ENCODE measurements at regions not wholly inside any gene's neighbourhood (a gene's known extent, or its start where the extent isn't known, plus 50 kb on each side); places are given as distances from the start of the nearest gene placed in this dataset.

DNA sequence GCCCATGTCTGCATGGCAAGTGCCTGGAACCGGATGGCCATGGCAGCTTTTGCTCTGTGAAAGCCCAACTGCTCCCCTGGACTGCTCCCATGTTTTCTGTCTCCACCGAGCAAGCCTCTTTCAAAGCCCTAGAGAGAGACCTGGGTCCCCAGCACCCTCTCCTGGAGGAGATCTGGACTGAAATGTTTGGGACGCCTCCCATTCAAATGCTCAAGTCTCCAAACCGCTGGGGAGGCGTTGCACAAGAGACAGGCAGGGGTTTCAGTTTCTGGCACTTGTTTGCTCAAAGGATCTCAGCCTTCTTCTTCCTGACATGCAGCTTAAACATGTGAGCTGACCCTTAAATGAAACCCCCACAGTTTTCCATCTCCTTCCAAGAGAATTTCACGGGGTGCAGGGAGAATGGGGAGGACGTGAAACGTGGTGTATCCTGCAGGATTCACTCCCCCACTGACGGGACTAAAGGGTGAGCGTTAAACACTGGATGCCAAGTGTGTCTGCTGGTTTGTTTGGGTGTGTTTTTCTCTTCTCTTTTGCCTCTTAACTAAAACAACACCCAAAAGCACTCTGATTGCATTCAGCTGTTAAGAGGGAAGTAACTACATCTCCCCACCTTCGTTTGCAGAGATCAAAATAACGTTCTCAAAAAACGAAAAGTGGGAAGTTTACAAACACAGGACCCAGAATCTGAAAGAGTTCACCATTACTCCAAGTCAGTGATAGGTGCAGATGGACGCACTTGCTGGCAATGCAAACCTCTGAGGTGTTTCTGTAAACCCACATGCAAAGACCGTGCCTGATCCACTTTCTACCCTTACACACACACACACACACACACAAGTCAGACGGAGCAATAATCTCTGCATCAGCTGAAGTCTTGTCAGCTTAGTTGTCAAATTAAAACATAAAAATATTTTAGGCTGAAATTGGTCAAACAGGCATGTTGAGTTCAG lies 256.9 kb downstream of the C16orf95 start:
- no peak for DNase-seq

GRCh38 chr16:87061243-87061920 lies 255.8 kb downstream of the C16orf95 start:
- no peak for DNase-seq

- DNase-seq, result peak; percentile 14
These were observed 254.4 kb downstream of the C16orf95 start for GRCh38 chr16:87062569-87063442.

- DNase-seq, result no peak
These were observed 253.6 kb downstream of the C16orf95 start for GRCh38 chr16:87063543-87063942.

GRCh38 chr16:87064731-87065445 lies 252.3 kb downstream of the C16orf95 start:
- no peak for DNase-seq

- DNase-seq, result no peak
These were observed 251.6 kb downstream of the C16orf95 start for GRCh38 chr16:87065446-87066132.

DNA sequence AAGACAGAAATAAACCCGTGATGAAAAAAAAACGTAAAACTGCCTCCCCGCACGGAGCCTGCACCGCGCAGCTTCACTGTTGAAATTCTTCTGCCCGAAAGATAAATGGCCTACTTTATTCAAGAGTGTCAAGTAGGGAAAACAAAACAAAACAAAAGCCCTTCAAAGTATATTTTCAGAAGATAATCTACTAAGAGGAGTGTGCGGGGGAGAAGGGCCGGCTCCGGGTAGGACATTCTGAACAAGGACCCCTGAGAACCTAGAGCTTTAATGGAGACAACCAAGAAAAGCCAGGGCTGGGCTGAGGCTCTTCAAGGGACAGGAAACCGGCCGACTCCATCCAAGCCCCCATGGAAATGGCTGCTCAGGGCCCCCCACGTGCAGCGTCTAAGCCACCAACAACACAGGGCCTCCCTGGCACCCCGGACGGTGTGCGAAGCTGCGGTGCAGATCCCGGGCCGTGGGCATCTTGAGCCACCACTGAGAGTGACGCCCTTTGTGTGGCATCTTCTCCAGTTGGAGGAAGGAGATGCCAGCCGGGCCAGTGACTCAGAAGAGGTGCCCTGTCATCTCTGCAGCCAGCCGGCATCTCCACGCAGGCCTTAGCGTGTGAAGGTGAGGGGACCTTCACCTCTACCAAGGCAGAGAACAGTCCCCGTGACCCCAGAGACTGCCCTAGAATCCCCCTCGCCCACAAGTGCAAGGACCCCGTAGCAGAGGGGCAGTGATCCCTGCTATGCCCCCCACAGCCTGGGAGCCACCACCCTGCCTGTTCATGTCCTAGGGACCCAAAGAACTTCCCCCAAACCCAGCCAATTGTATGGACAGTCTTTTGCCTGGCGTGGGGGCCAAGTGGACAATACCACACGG lies 250.8 kb downstream of the C16orf95 start:
- no peak for DNase-seq

GRCh38 chr16:87067003-87067556 lies 250.1 kb downstream of the C16orf95 start:
- DNase-seq, result no peak

DNA sequence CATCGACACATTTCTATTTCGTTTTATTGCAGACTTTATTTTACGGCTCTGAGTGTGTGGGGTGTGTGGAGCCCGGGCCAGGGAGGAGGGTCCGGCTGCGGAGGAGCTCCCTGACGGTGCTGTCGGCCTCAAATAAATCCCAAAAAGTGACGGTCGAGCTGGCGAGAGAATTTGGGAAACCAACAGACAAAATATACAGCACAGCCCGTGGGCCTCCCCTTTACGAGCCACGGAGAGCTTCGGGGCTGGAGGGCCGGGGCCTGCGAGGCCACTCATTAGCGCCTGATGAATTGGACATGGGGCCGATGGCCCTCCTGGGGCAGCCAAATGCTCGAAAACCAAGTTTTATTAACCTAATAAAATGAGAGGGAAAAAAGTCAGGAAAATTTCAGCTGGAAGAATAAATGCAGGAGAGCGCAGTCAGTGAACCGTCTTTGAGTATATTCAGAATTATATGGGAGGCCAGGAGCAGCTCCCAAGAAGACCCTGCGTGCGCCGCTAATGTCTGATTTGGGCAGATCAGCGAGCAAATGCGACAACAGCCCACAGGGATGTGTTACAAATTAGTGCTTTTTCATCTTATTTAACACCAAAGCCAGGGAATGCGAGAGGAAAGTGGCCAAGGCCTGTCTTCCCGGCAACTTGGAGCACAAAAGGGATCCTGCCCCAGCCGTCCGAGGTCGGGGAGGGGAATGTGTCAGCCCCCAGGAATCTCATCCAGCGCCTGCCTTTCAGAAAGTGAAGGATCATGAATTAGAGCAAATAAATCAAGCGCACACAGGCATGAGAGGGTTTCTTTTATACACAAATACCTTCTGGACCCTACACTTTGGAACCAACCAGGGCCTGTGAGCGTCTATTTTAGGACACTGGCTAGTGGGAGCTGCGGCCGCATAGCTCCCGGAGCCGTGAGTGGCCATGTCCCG lies 249.1 kb downstream of the C16orf95 start:
- DNase-seq, result no peak

- no peak for DNase-seq
These were observed 248.4 kb downstream of the C16orf95 start for GRCh38 chr16:87068762-87069150.

DNA sequence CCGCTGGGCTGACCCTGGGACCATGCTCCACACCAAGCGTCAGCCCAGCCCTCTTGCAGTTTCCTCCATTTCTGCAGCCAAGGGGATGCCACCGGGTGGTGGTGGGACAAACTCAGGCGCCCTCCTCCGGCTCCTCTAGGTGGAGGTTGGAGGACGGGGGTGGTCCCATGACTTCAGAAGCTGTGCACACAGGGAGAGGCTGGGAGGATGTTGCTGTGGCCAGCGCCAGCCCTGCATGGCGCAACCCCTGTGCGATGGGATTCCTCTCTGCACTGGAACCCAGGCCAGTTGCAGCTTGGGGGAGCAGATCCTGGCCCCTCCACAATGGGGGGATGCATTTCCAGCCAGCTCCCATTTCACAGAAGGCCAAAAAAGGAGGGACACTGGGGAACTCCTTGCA lies 246.5 kb downstream of the C16orf95 start:
- no peak for DNase-seq

GRCh38 chr16:87072101-87072500 lies 245.1 kb downstream of the C16orf95 start:
- DNase-seq, result no peak

DNA sequence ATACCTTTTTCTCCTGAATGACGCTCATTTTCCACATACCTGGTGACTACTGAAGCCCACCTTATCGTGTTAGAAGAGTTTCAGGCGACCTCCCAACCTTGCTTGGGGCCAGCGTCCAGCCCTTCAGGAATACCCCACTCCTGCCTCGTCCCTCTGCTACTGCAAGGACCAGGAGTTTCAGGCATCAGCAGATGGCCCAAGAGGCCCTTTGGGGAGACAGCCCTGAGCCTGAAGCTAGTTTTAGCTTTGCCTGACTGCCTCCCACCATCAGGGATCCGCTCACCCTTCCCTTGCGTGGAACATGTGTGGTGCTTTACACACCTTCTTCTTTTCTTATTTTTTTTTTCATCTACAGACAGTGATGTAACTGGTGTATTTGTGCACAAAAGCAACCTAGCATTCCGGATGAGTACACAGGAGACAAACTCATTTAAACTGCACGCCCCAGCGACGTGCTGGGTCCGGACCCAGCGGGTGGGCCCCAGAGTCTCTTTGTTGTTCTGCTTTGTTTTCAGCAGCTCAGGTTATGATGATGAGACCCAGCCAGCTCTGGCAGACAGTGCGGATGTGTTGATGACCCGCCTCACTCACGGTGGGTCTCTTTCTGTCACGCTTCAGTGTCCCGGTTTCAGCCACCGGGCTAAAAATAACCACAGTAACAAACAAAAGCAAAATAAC lies 242.4 kb downstream of the C16orf95 start:
- DNase-seq, result no peak

- DNase-seq, result no peak
These were observed 241.8 kb downstream of the C16orf95 start for GRCh38 chr16:87075319-87075860.

DNA sequence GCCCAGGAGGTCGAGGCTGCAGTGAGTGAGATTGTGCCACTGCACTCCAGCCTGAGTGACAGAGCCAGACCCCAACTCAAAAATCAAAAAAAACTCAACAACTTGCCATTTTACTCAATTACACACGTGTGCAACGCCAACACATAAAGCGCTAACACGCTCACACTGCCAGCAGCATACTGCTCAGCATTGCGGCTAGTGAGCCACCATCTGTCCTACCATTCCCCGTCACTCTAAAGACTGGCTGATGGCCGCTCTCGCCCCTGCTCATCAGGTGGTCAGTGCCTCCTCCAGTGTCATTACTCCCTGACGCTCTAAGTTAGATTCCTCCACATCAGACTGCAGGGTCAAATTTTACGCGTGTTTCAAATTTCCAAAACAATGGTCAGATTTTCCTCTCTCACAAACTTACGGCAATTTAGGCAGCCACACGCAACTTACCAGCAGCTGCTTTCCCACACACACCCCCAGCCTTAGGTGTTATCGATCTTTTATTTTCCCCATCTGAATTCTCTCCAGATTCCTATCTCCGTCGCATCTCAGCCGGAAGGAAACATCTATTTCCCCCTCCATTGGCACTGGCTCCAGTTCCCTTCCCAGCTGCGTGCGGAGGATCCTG lies 240.8 kb downstream of the C16orf95 start:
- DNase-seq, result no peak

- peak; percentile 20 for DNase-seq
These were observed 240.0 kb downstream of the C16orf95 start for GRCh38 chr16:87076950-87077749.

DNA sequence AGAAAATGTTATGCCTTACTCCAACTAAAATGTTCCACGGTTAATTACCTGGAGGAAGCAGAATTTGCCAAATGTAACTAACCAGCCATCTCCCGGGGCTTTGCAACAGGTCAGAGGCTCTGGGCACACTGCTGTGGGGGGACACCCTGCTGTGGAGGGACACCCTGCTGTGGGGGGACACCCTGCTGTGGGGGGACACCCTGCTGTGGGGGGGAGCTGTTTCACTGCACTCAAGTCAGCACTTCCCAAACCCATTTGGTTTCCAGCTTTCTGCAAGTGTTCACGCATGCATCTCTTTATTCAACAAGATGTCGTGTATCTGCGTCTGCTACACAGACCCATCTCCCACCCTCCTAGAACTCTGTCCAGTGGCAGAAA lies 239.5 kb downstream of the C16orf95 start:
- DNase-seq, result no peak

All from COR-L47 (cell line).